IPS DF 6.9 (cell line): ENCODE measurements at regions not wholly inside any gene's neighbourhood (a gene's known extent, or its start where the extent isn't known, plus 50 kb on each side); places are given as distances from the start of the nearest gene placed in this dataset.

Experiments
- DNase-seq: peaks from one replicate; pipeline ENCODE4 v3.0.0-alpha.2; 2013; ENCODE audit warnings: low read depth, low spot score
- H3K27ac ChIP-seq: one replicate; pipeline ENCODE4 v1.5.1; 2013; ENCODE audit warnings: low read length, control low read depth
- H3K27me3 ChIP-seq: 2 replicates; pipeline ENCODE4 v1.6.1; 2013; ENCODE audit warnings: mild to moderate bottlenecking, low read length; ENCODE audit not compliant: control insufficient read depth, insufficient read depth
- H3K36me3 ChIP-seq: 2 replicates; pipeline ENCODE4 v1.6.1; 2013; ENCODE audit warnings: low read length; ENCODE audit not compliant: control insufficient read depth, insufficient read depth
- H3K4me1 ChIP-seq: 2 replicates; pipeline ENCODE4 v1.6.1; 2013; ENCODE audit warnings: low read length; ENCODE audit not compliant: control insufficient read depth, insufficient read depth
- H3K4me3 ChIP-seq: 2 replicates; pipeline ENCODE4 v1.5.1; 2013; ENCODE audit warnings: mild to moderate bottlenecking, low read length
- H3K9me3 ChIP-seq: 2 replicates; pipeline ENCODE4 v1.6.1; 2013; ENCODE audit warnings: low read length, inconsistent platforms; ENCODE audit not compliant: control insufficient read depth, insufficient read depth
- WGBS: extraction: QIAGEN DNeasy Blood & Tissue Kit; methylation state at CpG from one replicate; pipeline ENCODE4 v1.1.7; 2013; ENCODE audit warnings: mixed read lengths, missing lambda C conversion rate; ENCODE audit not compliant: insufficient read length, insufficient coverage; 5-methylcytosine and 5-hydroxymethylcytosine counted together

GRCh38 chr10:23725548-23725947 is 286.7 kb downstream of the OTUD1 start:
- no peaks in the 10 kb centered on the region for H3K36me3 ChIP-seq
- no peak for DNase-seq
- no peak overlapping the region for H3K4me3 ChIP-seq
- no peaks in the 10 kb centered on the region for H3K4me1 ChIP-seq
- WGBS: no CpG with 5 or more reads among the region's 1 CpG
- H3K27me3 ChIP-seq: no peaks in the 10 kb centered on the region
- no peak overlapping the region for H3K27ac ChIP-seq
- H3K9me3 ChIP-seq: no peaks in the 10 kb centered on the region

- no peaks in the 10 kb centered on the region for H3K36me3 ChIP-seq
- H3K4me3 ChIP-seq: no peak overlapping the region
- DNase-seq: no peak
- no CpG with 5 or more reads among the region's 2 CpGs for WGBS
- H3K4me1 ChIP-seq: no peaks in the 10 kb centered on the region
- no peaks in the 10 kb centered on the region for H3K27me3 ChIP-seq
- no peak overlapping the region for H3K27ac ChIP-seq
- no peaks in the 10 kb centered on the region for H3K9me3 ChIP-seq
Measured at GRCh38 chr10:23742368-23742767, 303.5 kb downstream of the OTUD1 start.

GRCh38 chr10:23742807-23743206 is 303.9 kb downstream of the OTUD1 start:
- Histone ChIP-seq H3K36me3 (no peaks in the 10 kb centered on the region), H3K27me3 (no peaks in the 10 kb centered on the region), H3K9me3 (no peaks in the 10 kb centered on the region), H3K27ac (no peak overlapping the region), H3K4me1 (no peaks in the 10 kb centered on the region), H3K4me3 (no peak overlapping the region)
- no CpG with 5 or more reads among the region's 1 CpG for WGBS
- no peak for DNase-seq

GRCh38 chr10:23754179-23754578 is 315.3 kb downstream of the OTUD1 start:
- Histone ChIP-seq H3K27ac (no peak overlapping the region), H3K9me3 (no peaks in the 10 kb centered on the region), H3K4me3 (no peak overlapping the region), H3K4me1 (no peaks in the 10 kb centered on the region), H3K36me3 (no peaks in the 10 kb centered on the region), H3K27me3 (no peaks in the 10 kb centered on the region)
- DNase-seq: no peak
- WGBS: no CpG with 5 or more reads among the region's 2 CpGs

GRCh38 chr10:23754941-23755340 is 316.1 kb downstream of the OTUD1 start:
- no peak for DNase-seq
- no peak overlapping the region for H3K27ac ChIP-seq
- WGBS: 100% methylated on average over 1 of the region's 5 CpGs
- no peaks in the 10 kb centered on the region for H3K4me1 ChIP-seq
- no peaks in the 10 kb centered on the region for H3K27me3 ChIP-seq
- no peak overlapping the region for H3K4me3 ChIP-seq
- H3K36me3 ChIP-seq: no peaks in the 10 kb centered on the region
- H3K9me3 ChIP-seq: no peaks in the 10 kb centered on the region

- Histone ChIP-seq H3K4me3 (no peak overlapping the region), H3K36me3 (no peaks in the 10 kb centered on the region), H3K4me1 (no peaks in the 10 kb centered on the region), H3K27ac (no peak overlapping the region), H3K9me3 (no peaks in the 10 kb centered on the region), H3K27me3 (no peaks in the 10 kb centered on the region)
- 100% methylated on average over 1 of the region's 4 CpGs for WGBS
- no peak for DNase-seq
Measured at GRCh38 chr10:23755556-23755955, 316.7 kb downstream of the OTUD1 start.

GRCh38 chr10:23768281-23768680 is 329.4 kb downstream of the OTUD1 start:
- no peak for DNase-seq
- H3K36me3 ChIP-seq: no peaks in the 10 kb centered on the region
- WGBS: no CpG with 5 or more reads among the region's 1 CpG
- H3K9me3 ChIP-seq: no peaks in the 10 kb centered on the region
- H3K27ac ChIP-seq: no peak overlapping the region
- no peak overlapping the region for H3K4me3 ChIP-seq
- H3K27me3 ChIP-seq: no peaks in the 10 kb centered on the region; the same call in 1 of the 2 replicates
- H3K4me1 ChIP-seq: no peaks in the 10 kb centered on the region

- no peak for DNase-seq
- Histone ChIP-seq H3K36me3 (no peaks in the 10 kb centered on the region), H3K4me1 (no peaks in the 10 kb centered on the region), H3K4me3 (no peak overlapping the region), H3K9me3 (no peaks in the 10 kb centered on the region), H3K27ac (no peak overlapping the region), H3K27me3 (no peaks in the 10 kb centered on the region)
- no CpG with 5 or more reads among the region's 2 CpGs for WGBS
Measured at GRCh38 chr10:23777153-23777552, 338.3 kb downstream of the OTUD1 start.

GRCh38 chr10:23779301-23779700 is 340.4 kb downstream of the OTUD1 start:
- no CpG with 5 or more reads among the region's 4 CpGs for WGBS
- Histone ChIP-seq H3K9me3 (no peaks in the 10 kb centered on the region), H3K27me3 (no peaks in the 10 kb centered on the region), H3K36me3 (no peaks in the 10 kb centered on the region), H3K4me1 (no peaks in the 10 kb centered on the region), H3K27ac (no peak overlapping the region), H3K4me3 (no peak overlapping the region)
- DNase-seq: no peak

GRCh38 chr10:23780331-23780730 is 341.5 kb downstream of the OTUD1 start:
- H3K4me3 ChIP-seq: no peak overlapping the region
- no peaks in the 10 kb centered on the region for H3K9me3 ChIP-seq
- no peak for DNase-seq
- no peaks in the 10 kb centered on the region for H3K36me3 ChIP-seq
- H3K27me3 ChIP-seq: no peaks in the 10 kb centered on the region
- H3K4me1 ChIP-seq: no peaks in the 10 kb centered on the region
- no peak overlapping the region for H3K27ac ChIP-seq
- WGBS: no CpG with 5 or more reads among the region's 1 CpG

GRCh38 chr10:23786594-23786993 is 347.7 kb downstream of the OTUD1 start:
- no CpG with 5 or more reads among the region's 1 CpG for WGBS
- Histone ChIP-seq H3K36me3 (no peaks in the 10 kb centered on the region), H3K9me3 (no peaks in the 10 kb centered on the region), H3K27ac (no peak overlapping the region), H3K4me1 (no peaks in the 10 kb centered on the region), H3K27me3 (no peaks in the 10 kb centered on the region), H3K4me3 (no peak overlapping the region)
- DNase-seq: no peak
